GM19452 (cell line): ENCODE measurements at regions not wholly inside any gene's neighbourhood (a gene's known extent, or its start where the extent isn't known, plus 50 kb on each side); places are given as distances from the start of the nearest gene placed in this dataset.

Experiments used
- ATAC-seq: cut with Tn5 transposase; IDR thresholded peaks from one replicate; pipeline ENCODE4 v1.9.1; 2021; ENCODE audit not compliant: unreplicated experiment

GRCh38 chr9:89892920-89893319 lies 288.1 kb downstream of the GADD45G start:
- no peak for ATAC-seq

- ATAC-seq, result no peak
These were observed 289.1 kb downstream of the GADD45G start for GRCh38 chr9:89893886-89894285.

- ATAC-seq, result no peak
These were observed 292.1 kb downstream of the GADD45G start for GRCh38 chr9:89896806-89897340.

- no peak for ATAC-seq
These were observed 294.8 kb downstream of the GADD45G start for GRCh38 chr9:89899573-89899972.

GRCh38 chr9:89901920-89902319 lies 297.1 kb downstream of the GADD45G start:
- ATAC-seq, result no peak

GRCh38 chr9:89902450-89903140 lies 297.8 kb downstream of the GADD45G start:
- ATAC-seq, result no peak

- ATAC-seq, result no peak
These were observed 298.3 kb downstream of the GADD45G start for GRCh38 chr9:89903141-89903475.

- ATAC-seq, result no peak
These were observed 301.0 kb downstream of the GADD45G start for GRCh38 chr9:89905606-89906338.

- no peak for ATAC-seq
These were observed 307.2 kb downstream of the GADD45G start for GRCh38 chr9:89911721-89912604.

- ATAC-seq, result no peak
These were observed 307.8 kb downstream of the GADD45G start for GRCh38 chr9:89912605-89912953.

- no peak for ATAC-seq
These were observed 310.4 kb downstream of the GADD45G start for GRCh38 chr9:89915187-89915586.

- no peak for ATAC-seq
These were observed 311.3 kb downstream of the GADD45G start for GRCh38 chr9:89916001-89916597.

- no peak for ATAC-seq
These were observed 313.0 kb downstream of the GADD45G start for GRCh38 chr9:89917861-89918260.

- ATAC-seq, result no peak
These were observed 314.4 kb downstream of the GADD45G start for GRCh38 chr9:89919171-89919681.

GRCh38 chr9:89920131-89920530 lies 315.3 kb downstream of the GADD45G start:
- ATAC-seq, result no peak

GRCh38 chr9:89920951-89921350 lies 316.1 kb downstream of the GADD45G start:
- no peak for ATAC-seq

GRCh38 chr9:89922099-89922498 lies 317.3 kb downstream of the GADD45G start:
- no peak for ATAC-seq

GRCh38 chr9:89923174-89923573 lies 318.4 kb downstream of the GADD45G start:
- no peak for ATAC-seq

- ATAC-seq, result no peak
These were observed 319.2 kb downstream of the GADD45G start for GRCh38 chr9:89923961-89924504.

- ATAC-seq, result no peak
These were observed 319.8 kb downstream of the GADD45G start for GRCh38 chr9:89924611-89925010.

GRCh38 chr9:89926167-89926566 lies 321.4 kb downstream of the GADD45G start:
- ATAC-seq, result no peak
